Osteocyte (in vitro differentiated cells): ENCODE measurements at regions not wholly inside any gene's neighbourhood (a gene's known extent, or its start where the extent isn't known, plus 50 kb on each side); places are given as distances from the start of the nearest gene placed in this dataset.
"Not testable (repeated sequence)": the region's sequence is repeated elsewhere in the genome, so short reads cannot be mapped to it uniquely, and the experiment has no call there.

Experiments
- DNase-seq: peaks from one replicate; pipeline ENCODE4 v3.0.0; 2021; ENCODE audit warnings: mixed read lengths; ENCODE audit not compliant: unreplicated experiment; ENCODE audit errors: extremely low spot score
- H3K27ac Mint-ChIP-seq: one replicate; pipeline ENCODE4 v1.8.0; 2021; ENCODE audit warnings: mild to moderate bottlenecking, mixed read lengths; ENCODE audit not compliant: unreplicated experiment
- H3K27me3 Mint-ChIP-seq: one replicate; pipeline ENCODE4 v1.8.0; 2021; ENCODE audit warnings: mixed read lengths; ENCODE audit not compliant: unreplicated experiment
- H3K36me3 Mint-ChIP-seq: one replicate; pipeline ENCODE4 v1.8.0; 2021; ENCODE audit warnings: mixed read lengths; ENCODE audit not compliant: unreplicated experiment
- H3K4me1 Mint-ChIP-seq: one replicate; pipeline ENCODE4 v1.8.0; 2021; ENCODE audit warnings: mixed read lengths; ENCODE audit not compliant: unreplicated experiment
- H3K4me3 Mint-ChIP-seq: one replicate; pipeline ENCODE4 v1.8.0; 2021; ENCODE audit warnings: mild to moderate bottlenecking, moderate library complexity, mixed read lengths; ENCODE audit not compliant: unreplicated experiment
- H3K9me3 Mint-ChIP-seq: one replicate; pipeline ENCODE4 v1.8.0; 2021; ENCODE audit warnings: mixed read lengths; ENCODE audit not compliant: unreplicated experiment
- TF ChIP-seq, protein P1 (sequence below): fragments of 200-600 bp; sonication (generic); IDR thresholded peaks from 2 replicates; pipeline ENCODE4 v1.5.0; 2021; ENCODE audit warnings: antibody characterized with exemption, mild to moderate bottlenecking, moderate library complexity

DNA sequence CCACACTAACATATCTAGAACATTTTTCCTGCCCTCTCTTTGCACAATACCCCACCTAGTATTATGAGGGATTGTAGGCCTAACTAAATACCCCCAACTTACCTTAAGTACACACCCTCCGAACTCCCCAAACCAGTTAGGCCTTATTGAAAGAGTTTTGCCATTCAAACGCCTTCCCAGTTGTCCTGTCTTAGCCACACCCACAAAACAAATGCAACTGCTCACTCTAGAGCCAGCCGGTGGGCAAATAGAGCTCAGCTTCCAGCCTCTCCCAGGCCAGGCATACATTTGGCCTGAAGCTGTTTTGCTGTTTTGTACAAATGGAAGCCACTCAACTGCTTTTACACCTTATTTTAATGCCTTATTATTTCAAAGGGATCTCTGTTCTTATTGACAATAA lies 224.2 kb upstream of the RUNX1 start:
- H3K4me1 Mint-ChIP-seq: peaks cover 6% of the 10 kb centered on the region
- TF ChIP-seq, protein P1, sequence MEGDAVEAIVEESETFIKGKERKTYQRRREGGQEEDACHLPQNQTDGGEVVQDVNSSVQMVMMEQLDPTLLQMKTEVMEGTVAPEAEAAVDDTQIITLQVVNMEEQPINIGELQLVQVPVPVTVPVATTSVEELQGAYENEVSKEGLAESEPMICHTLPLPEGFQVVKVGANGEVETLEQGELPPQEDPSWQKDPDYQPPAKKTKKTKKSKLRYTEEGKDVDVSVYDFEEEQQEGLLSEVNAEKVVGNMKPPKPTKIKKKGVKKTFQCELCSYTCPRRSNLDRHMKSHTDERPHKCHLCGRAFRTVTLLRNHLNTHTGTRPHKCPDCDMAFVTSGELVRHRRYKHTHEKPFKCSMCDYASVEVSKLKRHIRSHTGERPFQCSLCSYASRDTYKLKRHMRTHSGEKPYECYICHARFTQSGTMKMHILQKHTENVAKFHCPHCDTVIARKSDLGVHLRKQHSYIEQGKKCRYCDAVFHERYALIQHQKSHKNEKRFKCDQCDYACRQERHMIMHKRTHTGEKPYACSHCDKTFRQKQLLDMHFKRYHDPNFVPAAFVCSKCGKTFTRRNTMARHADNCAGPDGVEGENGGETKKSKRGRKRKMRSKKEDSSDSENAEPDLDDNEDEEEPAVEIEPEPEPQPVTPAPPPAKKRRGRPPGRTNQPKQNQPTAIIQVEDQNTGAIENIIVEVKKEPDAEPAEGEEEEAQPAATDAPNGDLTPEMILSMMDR: no peak

DNA sequence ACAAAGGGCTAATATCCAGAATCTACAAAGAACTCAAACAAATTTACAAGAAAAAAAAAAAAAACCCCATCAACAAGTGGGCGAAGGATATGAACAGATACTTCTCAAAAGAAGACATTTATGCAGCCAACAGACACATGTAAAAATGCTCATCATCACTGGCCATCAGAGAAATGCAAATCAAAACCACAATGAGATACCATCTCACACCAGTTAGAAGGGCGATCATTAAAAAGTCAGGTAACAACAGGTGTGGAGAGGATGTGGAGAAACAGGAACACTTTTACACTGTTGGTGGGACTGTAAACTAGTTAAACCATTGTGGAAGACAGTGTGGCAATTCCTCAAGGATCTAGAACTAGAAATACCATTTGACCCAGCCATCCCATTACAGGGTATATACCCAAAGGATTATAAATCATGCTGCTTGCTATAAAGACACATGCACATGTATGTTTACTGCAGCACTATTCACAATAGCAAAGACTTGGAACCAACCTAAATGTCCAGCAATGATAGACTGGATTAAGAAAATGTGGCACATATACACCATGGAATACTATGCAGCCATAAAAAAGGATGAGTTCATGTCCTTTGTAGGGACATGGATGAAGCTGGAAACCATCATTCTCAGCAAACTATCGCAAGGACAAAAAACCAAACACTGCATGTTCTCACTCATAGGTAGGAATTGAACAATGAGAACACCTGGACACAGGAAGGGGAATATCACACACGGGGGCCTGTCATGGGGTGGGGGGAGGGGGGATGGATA lies 222.4 kb upstream of the RUNX1 start:
- H3K27ac Mint-ChIP-seq, H3K27me3 Mint-ChIP-seq, H3K36me3 Mint-ChIP-seq, H3K4me1 Mint-ChIP-seq, DNase-seq, H3K9me3 Mint-ChIP-seq, H3K4me3 Mint-ChIP-seq: not testable (repeated sequence)

More for the DNA sequence above, 224.2 kb upstream of the RUNX1 start:
- Mint-ChIP-seq H3K27me3 (no peaks in the 10 kb centered on the region), H3K27ac (no peak overlapping the region), H3K4me3 (no peak overlapping the region), H3K36me3 (no peaks in the 10 kb centered on the region), H3K9me3 (no peaks in the 10 kb centered on the region)
- DNase-seq: no peak

DNA sequence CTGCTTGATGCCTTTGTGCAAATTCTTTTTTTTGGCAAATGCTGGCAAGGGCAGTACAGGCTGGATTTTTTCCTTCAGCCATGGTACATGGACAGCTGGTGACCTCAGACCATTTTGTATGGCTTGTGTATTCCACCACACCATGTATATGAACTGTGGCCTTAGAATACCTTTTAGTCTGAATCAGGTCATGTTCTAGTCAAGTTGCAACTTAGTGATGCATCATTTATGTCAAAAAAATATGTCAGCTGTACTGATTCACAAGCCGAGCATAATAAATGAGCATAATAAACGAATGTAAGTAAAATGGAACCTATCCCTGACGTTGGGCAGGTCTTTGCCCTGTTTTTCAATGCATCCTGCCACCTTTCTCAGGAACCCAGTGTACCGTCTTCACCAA lies 219.7 kb upstream of the RUNX1 start:
- Mint-ChIP-seq H3K4me1 (no peaks in the 10 kb centered on the region), H3K4me3 (no peak overlapping the region)

DNA sequence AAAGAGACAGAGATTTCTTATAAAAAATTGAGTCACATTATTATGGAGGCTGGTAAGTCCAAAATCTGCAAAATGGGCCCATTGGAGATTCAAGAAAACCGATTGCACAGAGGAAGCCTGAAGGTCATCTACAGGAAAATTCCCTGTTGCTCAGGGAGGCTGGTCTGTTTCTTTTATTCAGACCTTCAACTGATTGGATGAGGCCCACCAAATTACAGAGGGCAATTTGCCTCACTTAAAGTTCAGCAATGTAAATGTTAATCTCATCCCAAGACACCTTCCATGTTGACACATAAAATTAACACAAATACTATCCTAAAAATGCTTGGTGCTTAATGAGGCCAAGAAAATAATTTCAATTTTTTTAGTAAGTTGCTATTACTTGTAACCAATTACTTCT lies 219.2 kb upstream of the RUNX1 start:
- TF ChIP-seq, protein P1: no peak
- H3K4me3 Mint-ChIP-seq: no peak overlapping the region
- H3K4me1 Mint-ChIP-seq: no peaks in the 10 kb centered on the region
- H3K9me3 Mint-ChIP-seq: peaks cover 4% of the 10 kb centered on the region
- DNase-seq: no peak
- H3K27ac Mint-ChIP-seq: no peak overlapping the region
- no peaks in the 10 kb centered on the region for H3K27me3 Mint-ChIP-seq
- H3K36me3 Mint-ChIP-seq: no peaks in the 10 kb centered on the region

More for the DNA sequence above, 219.7 kb upstream of the RUNX1 start:
- H3K36me3 Mint-ChIP-seq: no peaks in the 10 kb centered on the region
- H3K9me3 Mint-ChIP-seq: peaks cover 4% of the 10 kb centered on the region
- no peak overlapping the region for H3K27ac Mint-ChIP-seq
- TF ChIP-seq, protein P1: no peak
- no peaks in the 10 kb centered on the region for H3K27me3 Mint-ChIP-seq
- no peak for DNase-seq

DNA sequence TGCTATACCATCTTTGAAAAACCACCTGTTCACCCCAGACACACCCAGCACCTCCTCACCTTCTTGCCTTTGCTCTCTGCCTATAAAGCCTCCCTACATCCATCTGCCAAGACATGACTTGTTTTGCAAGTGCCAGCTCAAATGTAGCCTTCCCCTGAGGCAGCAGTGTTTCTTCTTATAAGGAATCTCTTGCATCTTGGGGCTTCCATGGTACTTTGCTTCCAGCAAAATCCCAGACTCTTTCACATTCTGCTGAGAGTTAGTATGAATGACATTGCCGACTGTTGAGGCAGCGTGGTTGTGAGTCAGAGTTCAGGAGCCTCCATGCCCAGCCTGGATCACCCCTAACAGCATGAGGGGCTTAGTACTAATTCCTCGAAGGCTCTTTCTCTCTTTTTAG lies 217.4 kb upstream of the RUNX1 start:
- Mint-ChIP-seq H3K36me3 (no peaks in the 10 kb centered on the region), H3K4me1 (no peaks in the 10 kb centered on the region), H3K27ac (no peak overlapping the region), H3K27me3 (no peaks in the 10 kb centered on the region), H3K4me3 (no peak overlapping the region), H3K9me3 (peaks cover 4% of the 10 kb centered on the region)
- no peak for DNase-seq
- TF ChIP-seq, protein P1: no peak
